KMS-11 (cell line): ENCODE measurements at regions not wholly inside any gene's neighbourhood (a gene's known extent, or its start where the extent isn't known, plus 50 kb on each side); places are given as distances from the start of the nearest gene placed in this dataset.

ENCODE experiments used
- H2AFZ ChIP-seq: fragments of 200-600 bp; sonication (generic); 2 replicates; pipeline ENCODE4 v1.6.1; 2016; ENCODE audit warnings: antibody characterized with exemption, mixed run types, low read depth
- H3K27ac ChIP-seq: fragments of 200-600 bp; sonication (generic); 2 replicates; pipeline ENCODE4 v1.6.1; 2016; ENCODE audit warnings: mild to moderate bottlenecking, mixed run types
- H3K27me3 ChIP-seq: fragments of 200-600 bp; sonication (generic); 2 replicates; pipeline ENCODE4 v1.6.1; 2017; ENCODE audit warnings: mild to moderate bottlenecking, low read depth, mixed run types, moderate library complexity; ENCODE audit not compliant: insufficient read depth
- H3K36me3 ChIP-seq: fragments of 200-600 bp; sonication (generic); 2 replicates; pipeline ENCODE4 v1.6.1; 2017; ENCODE audit warnings: mild to moderate bottlenecking, mixed run types; ENCODE audit not compliant: insufficient read depth
- H3K4me1 ChIP-seq: fragments of 200-600 bp; sonication (generic); 2 replicates; pipeline ENCODE4 v1.6.1; 2016; ENCODE audit warnings: mild to moderate bottlenecking, low read depth, mixed run types; ENCODE audit not compliant: poor library complexity, severe bottlenecking
- H3K4me2 ChIP-seq: fragments of 200-600 bp; sonication (generic); 2 replicates; pipeline ENCODE4 v1.7.0; 2016; ENCODE audit warnings: mild to moderate bottlenecking, mixed run types
- H3K4me3 ChIP-seq: fragments of 200-600 bp; sonication (generic); IDR thresholded peaks from 2 replicates; pipeline ENCODE4 v1.6.1; 2017; ENCODE audit warnings: low read depth, low read length, mixed read lengths; ENCODE audit not compliant: insufficient read depth
- H3K79me2 ChIP-seq: fragments of 200-600 bp; sonication (generic); 2 replicates; pipeline ENCODE4 v1.6.1; 2016; ENCODE audit warnings: low read depth, mixed run types; ENCODE audit not compliant: insufficient read depth
- H3K9ac ChIP-seq: fragments of 200-600 bp; sonication (generic); 2 replicates; pipeline ENCODE4 v1.6.1; 2016; ENCODE audit warnings: mild to moderate bottlenecking, mixed run types
- H4K20me1 ChIP-seq: fragments of 200-600 bp; sonication (generic); 2 replicates; pipeline ENCODE4 v1.6.1; 2016; ENCODE audit warnings: mild to moderate bottlenecking, mixed run types; ENCODE audit not compliant: insufficient read depth
- TF ChIP-seq, protein P1 (sequence below): fragments of 200-600 bp; sonication (generic); conservative IDR thresholded peaks from 2 replicates; pipeline ENCODE4 v1.6.1; 2017; ENCODE audit warnings: low read depth, mild to moderate bottlenecking, antibody characterized with exemption, low read length, moderate library complexity, mixed read lengths

GRCh38 chr3:193884652-193885051 lies 251.3 kb upstream of the HES1 start:
- Histone ChIP-seq H3K4me2 (no peak overlapping the region), H3K36me3 (no peaks in the 10 kb centered on the region), H4K20me1 (no peaks in the 10 kb centered on the region), H3K79me2 (no peaks in the 10 kb centered on the region), H2AFZ (no peak overlapping the region), H3K27me3 (no peaks in the 10 kb centered on the region), H3K27ac (no peak overlapping the region), H3K4me1 (peaks cover 5% of the 10 kb centered on the region), H3K9ac (no peak overlapping the region), H3K4me3 (no peak overlapping the region)
- TF ChIP-seq, protein P1, sequence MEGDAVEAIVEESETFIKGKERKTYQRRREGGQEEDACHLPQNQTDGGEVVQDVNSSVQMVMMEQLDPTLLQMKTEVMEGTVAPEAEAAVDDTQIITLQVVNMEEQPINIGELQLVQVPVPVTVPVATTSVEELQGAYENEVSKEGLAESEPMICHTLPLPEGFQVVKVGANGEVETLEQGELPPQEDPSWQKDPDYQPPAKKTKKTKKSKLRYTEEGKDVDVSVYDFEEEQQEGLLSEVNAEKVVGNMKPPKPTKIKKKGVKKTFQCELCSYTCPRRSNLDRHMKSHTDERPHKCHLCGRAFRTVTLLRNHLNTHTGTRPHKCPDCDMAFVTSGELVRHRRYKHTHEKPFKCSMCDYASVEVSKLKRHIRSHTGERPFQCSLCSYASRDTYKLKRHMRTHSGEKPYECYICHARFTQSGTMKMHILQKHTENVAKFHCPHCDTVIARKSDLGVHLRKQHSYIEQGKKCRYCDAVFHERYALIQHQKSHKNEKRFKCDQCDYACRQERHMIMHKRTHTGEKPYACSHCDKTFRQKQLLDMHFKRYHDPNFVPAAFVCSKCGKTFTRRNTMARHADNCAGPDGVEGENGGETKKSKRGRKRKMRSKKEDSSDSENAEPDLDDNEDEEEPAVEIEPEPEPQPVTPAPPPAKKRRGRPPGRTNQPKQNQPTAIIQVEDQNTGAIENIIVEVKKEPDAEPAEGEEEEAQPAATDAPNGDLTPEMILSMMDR = no peak

- Histone ChIP-seq H3K4me2 (no peak overlapping the region), H3K27me3 (no peaks in the 10 kb centered on the region), H3K9ac (no peak overlapping the region), H3K4me1 (peaks cover 5% of the 10 kb centered on the region), H3K27ac (no peak overlapping the region), H4K20me1 (no peaks in the 10 kb centered on the region), H3K36me3 (no peaks in the 10 kb centered on the region), H3K4me3 (no peak overlapping the region), H2AFZ (no peak overlapping the region), H3K79me2 (no peaks in the 10 kb centered on the region)
- TF ChIP-seq, protein P1 = no peak
Observed at GRCh38 chr3:193885832-193886231, 250.1 kb upstream of the HES1 start.

DNA sequence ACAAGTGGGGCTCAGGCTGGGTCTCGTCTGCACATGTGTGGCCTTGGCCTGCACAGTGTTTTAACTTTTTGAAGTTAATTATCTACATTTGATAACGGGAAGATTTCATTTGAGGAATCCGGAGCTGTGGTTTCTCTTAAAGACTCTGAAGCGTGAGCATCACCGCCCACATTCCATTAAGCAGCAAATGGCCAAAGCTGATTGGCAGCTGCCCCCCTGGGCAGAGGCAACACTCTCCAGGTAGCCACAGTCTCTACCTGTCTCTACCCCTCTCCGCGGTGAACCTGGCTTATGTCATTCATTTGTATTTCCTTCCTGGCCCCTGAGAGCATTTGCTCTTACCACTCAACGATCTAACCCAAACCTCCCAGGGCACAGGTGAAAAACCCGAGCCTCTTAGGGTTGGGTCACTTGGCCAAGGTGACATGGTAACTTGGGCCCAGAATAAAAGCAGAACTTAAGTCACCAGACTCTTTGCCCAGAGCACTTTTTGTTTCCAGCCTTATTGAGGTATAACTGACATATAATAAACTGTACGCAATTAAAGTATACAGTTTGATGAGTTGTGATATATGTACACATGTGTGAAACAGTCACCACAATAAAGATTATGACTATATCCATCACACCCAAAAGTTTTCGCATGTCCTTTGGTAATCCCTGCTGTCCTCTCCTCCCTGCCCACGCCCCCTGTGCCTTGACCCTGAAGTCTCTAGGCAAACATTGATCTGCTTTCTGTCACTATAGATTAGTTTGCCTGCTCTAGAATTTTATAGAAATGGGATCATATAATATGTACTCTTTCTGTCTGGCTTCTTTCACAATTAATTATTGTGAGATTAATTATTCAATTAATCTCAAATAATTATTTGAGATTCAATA lies 245.7 kb upstream of the HES1 start:
- Histone ChIP-seq H3K79me2 (no peaks in the 10 kb centered on the region), H3K36me3 (no peaks in the 10 kb centered on the region), H3K9ac (no peak overlapping the region), H3K4me2 (no peak overlapping the region), H4K20me1 (no peaks in the 10 kb centered on the region), H3K4me1 (no peaks in the 10 kb centered on the region), H3K27me3 (no peaks in the 10 kb centered on the region), H2AFZ (no peak overlapping the region), H3K4me3 (no peak overlapping the region), H3K27ac (no peak overlapping the region)
- TF ChIP-seq, protein P1 = no peak

DNA sequence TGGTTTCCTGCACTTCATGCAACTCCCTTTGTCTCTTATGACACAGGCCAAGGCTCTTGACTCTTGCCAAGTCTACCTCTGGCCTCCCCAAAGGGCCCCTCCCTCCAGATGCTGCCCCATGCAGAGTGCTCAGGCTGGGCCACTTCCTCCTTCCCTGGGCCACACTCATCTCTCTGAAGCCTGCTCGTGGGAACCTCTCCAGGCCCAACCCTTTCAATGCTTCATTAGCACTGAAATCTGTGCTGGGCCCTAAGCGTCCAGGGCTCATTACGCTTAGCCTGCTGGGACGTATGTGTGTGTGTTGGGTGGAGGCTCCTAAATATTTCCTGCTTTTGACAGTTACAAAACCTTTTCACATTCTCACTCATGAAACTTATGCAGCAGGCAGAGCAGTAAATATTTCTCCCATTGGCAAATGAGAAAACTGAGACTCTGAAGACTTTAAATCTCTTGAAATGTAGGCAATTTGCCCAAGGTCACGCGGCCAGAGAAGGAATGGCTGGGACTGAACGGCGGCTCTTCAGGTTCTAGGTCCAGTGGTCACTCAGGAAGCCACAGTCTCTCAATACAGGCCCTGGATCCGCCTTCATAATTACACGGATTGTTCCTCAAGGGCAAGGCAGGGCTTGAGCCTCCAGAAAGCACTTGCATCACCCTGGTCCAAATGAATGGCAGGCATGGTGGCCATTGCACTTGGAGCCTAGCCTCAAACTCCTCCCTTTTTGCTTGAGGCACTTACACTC lies 241.7 kb upstream of the HES1 start:
- Histone ChIP-seq H3K27me3 (no peaks in the 10 kb centered on the region), H4K20me1 (no peaks in the 10 kb centered on the region), H3K36me3 (no peaks in the 10 kb centered on the region), H3K4me2 (no peak overlapping the region), H3K4me1 (no peaks in the 10 kb centered on the region), H3K27ac (no peak overlapping the region), H3K4me3 (no peak overlapping the region), H2AFZ (no peak overlapping the region), H3K9ac (no peak overlapping the region), H3K79me2 (no peaks in the 10 kb centered on the region)
- TF ChIP-seq, protein P1 = no peak
